Stimulated activated CD4-positive, alpha-beta T cell treated with anti-CD3 and anti-CD28 coated beads, Interleukin-12 subunit alpha, Interleukin-12 subunit beta, amount 100 ng/mL, for 4 hours (primary cell): ENCODE measurements at regions not wholly inside any gene's neighbourhood (a gene's known extent, or its start where the extent isn't known, plus 50 kb on each side); places are given as distances from the start of the nearest gene placed in this dataset.

Experiments
- DNase-seq: peaks from one replicate; pipeline ENCODE4 v3.0.0-alpha.2; 2020

GRCh38 chr16:79437764-79438751 is 162.5 kb downstream of the MAF start:
- no peak for DNase-seq

DNA sequence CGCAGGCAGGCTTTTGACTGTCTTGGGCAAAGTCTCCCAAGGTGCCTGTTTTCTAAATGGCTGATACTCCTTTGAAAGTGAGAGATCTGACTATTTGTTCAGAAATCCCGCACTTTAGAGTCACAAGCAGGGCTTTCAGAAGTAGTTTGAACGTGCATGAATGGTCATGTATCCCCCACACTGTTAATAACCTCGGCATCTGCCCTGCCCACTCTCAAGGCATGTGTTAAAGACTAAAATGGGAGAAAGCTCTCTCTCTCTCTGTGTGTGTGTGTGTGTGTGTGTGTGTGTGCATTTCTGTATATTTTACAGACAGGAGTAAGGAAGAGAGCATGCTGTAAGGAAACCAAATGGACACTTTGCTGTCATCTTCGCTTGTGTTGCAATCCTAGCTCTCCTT is 163.7 kb downstream of the MAF start:
- DNase-seq, result no peak

GRCh38 chr16:79434771-79435170 is 165.8 kb downstream of the MAF start:
- DNase-seq, result no peak

GRCh38 chr16:79434092-79434491 is 166.4 kb downstream of the MAF start:
- no peak for DNase-seq

DNA sequence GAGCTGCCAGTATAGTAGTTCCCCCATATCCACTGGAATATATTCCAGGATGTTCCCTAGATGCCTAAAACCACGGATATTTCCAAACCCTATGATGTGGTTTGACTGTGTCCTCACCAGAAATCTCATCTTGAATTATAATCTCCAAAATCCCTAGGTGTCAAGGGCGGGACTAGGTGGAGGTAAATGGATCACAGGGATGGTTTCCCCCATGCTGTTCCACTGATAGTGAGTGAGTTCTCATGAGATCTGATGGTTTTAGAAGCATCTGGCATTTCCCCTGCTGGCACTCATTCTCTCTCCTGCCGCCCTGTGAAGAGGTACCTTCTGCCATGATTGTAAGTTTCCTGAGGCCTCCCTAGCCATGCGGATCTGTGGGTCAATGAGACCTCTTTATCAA is 168.6 kb downstream of the MAF start:
- DNase-seq, result no peak

DNA sequence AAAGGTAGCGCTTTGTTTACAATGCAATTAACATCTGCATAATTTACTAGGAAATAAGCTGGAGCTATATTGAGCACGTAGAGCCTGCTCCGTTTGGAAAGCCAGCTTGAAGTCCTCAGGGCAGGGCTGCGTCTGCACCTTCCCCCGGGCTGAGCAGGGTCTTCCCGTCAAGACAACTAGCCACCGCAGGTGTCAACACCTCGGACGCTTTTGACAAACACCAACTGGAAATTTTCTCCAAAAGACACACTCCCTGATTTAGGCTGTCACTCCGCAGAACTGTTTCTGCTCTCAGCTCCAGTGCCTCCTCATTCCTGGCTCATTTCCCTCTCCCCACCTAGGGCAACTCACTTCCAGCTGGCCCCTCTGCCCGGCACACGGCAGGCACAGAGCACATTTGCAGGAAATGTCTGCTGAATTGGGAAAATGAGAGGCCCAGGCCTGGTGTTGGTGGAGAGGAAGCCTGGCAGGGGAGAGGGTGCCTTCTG is 170.3 kb downstream of the MAF start:
- no peak for DNase-seq

- DNase-seq, result no peak
These were observed 171.0 kb downstream of the MAF start for GRCh38 chr16:79429381-79430190.

- no peak for DNase-seq
These were observed 173.9 kb downstream of the MAF start for GRCh38 chr16:79426663-79427062.

GRCh38 chr16:79422064-79422463 is 178.5 kb downstream of the MAF start:
- DNase-seq, result no peak

GRCh38 chr16:79421126-79421525 is 179.4 kb downstream of the MAF start:
- no peak for DNase-seq

DNA sequence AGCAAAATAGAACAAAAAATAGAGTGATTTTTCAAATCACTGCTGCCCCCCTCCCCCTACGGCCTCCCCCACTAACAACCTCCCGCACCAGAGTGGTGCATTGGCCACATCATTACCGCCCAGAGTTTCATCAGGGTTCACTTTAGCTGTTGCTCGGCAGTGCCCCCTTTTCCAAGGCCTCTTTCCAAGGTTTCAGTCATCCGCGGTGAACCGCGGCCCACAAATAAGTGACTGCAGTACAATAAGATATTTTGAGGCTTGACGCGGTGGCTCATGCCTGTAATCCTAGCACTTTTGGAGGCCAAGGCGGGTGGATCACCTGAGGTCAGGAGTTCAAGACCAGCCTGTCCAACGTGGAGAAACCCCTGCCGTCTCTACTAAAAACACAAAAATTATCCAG is 180.0 kb downstream of the MAF start:
- DNase-seq, result no peak

DNA sequence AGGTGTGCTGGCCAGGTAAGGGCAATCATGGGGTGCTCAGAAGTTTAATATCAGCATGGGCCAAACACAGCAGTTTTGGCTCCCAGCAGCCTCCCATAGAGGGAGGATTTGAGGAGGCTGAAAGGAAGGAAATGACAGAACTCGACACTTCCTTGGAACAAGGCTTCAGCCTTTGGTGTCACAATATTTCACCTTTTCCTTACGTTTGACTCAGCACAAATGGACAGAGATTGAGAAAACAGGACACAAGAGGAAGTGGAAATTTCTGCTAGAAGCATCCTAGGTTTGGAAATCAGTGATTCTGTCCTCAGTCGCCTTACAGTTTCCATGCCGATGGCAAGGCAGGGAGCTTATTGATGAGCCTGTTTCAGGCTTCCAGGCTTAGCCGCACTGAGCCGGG is 181.4 kb downstream of the MAF start:
- no peak for DNase-seq

- no peak for DNase-seq
These were observed 182.9 kb downstream of the MAF start for GRCh38 chr16:79417601-79418008.

DNA sequence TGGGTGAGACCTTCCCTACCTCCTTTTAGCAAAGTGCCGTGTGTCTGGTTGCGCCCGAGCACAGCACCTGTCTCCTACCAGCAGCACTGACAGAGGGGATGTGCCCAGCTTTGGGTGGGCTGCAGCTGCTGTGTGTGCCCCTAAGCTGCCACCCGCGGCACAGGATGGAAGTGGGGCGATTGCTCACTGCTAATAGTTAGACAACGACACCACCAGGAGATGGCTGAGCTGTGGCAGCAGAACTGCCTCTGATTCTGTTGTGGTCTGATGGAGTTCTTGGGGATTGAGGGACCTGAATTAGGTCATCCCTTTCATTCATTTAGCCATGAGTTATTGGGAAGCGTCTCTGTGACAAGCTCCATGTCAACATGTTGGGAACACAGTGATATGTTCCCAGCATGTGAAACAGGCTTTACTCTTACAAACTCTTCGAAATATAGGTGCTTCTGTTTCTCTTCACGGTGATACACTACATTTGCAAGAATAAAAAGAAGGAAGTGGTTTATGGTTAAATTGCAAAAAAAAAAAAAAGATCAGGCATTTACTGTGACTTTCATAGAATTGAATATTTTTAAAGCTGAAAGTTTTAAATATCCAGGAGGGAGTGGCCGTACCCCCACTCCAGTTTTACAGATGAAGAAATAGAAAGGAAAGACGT is 184.4 kb downstream of the MAF start:
- DNase-seq, result no peak

- no peak for DNase-seq
These were observed 187.7 kb downstream of the MAF start for GRCh38 chr16:79412783-79413225.

DNA sequence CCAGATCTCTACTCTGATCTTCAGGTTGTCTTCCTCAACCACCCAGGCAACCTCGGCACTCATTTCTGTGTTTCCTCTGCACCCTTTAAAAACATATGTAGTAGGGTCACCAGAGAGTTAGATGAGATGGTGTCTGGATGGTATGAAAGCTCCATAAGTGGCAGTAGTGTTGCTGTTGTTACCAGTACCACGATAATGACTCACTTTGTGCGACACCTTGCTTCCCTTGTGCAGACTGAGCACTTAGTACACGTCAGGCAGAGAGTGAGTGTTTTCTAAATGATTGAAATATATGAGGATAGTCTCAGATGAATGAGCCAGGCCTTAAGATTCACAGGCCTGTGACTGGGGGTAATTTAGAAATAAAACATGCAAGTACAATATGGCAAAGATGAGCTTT is 188.7 kb downstream of the MAF start:
- DNase-seq, result no peak

DNA sequence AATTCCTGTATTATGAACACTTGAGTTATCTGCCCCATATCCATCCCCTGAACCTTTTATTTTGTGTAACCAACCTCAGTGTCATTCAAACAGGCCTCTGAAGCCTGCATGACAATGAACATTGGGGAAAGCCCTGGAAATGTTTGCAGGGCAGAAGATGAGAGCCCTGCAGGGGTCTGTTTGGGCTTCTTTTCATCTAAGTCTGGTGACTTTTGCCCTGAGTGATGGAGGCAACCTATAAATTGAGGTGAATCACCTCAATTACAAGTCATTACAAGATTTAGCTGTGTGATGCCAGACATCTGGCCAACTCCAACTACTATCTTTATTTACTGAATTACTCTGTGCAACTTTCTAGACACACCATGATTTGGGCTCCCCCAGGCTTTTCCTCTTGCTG is 189.2 kb downstream of the MAF start:
- DNase-seq, result no peak

DNA sequence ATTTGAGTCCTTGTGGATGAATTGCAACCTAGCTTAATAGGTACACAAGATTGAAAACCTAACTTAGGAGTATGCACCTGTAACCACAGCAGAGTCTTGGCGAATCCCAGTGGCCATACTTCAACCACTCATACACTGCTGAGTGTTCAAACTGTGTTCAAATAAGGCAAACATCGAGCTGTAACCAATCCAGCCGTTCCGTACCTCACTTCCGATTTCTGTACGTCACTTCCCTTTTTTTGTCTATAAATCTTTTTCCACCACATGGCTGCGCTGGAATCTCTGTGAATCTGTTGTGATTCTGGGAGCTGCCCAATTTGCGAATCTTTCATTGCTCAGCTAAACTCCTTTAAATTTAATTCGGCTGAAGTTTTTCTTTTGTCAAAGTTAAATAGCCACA is 190.6 kb downstream of the MAF start:
- DNase-seq, result no peak

DNA sequence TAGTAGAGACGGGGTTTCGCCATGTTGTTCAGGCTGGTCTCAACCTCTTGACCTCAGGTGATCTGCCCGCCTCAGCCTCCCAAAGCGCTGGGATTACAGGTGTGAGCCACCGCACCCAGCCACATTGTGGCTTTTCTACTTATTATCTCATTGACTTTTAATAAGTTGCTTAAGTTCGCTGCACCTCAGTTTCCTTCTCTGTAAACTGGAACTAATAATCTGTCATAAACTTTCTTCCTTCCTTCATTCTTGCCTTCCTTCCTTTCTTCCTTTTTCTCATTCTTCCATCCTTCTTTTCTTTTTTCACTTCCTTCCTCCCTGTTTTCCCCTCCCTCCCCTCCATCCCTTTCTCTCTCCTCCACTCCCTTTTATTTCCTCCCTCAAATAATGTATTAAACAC is 192.2 kb downstream of the MAF start:
- DNase-seq, result no peak

DNA sequence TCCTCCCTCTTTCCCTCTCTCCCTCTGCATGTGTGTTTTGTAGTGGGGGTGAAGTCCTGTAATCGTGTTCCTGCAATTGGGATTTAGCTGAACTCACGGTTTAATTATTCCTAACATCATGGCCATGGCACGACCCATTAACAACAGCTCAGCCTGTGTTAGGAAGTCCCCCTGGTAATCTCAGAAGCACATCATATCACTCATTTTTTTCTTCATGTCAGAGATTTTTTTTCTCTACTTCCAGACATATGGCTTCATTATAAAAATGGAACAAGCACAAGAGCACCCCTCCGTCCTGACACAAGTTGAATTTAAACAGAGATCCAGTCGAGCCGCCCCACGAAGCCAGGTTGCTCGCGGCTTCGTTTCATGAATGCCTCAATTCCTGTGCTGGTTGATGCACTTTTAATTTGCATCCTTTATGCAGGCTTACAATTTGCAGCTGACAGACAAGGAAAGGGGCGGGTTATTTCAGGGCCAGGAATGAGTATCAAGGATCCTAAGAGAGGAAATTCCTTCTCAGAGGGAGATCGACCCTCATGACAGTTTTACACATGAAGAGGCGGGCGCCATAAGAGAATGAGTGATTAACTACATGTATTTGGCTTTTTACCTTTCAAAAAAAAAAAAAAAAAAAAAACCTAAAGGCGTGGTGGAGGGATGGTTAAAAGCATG is 192.9 kb downstream of the MAF start:
- DNase-seq, result no peak

DNA sequence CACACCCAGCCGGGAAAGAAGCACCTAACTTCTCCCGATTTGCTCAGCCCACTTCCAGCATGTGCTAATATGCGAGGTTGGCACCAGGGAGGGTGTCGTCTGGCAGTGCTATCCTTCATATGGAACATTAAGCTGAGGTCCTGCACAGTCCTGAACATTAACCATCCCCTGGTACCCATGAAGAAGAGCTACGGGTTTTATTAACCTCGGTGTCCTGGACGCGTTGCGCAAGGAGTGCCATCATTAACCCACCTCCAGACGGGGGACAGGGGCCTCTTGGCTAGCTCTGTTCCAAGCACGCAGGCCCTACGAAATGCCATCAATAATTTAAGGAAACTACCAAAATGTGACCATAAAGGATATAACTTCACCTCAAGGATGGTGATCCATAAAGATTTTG is 193.5 kb downstream of the MAF start:
- DNase-seq, result no peak

GRCh38 chr16:79404571-79404970 is 196.0 kb downstream of the MAF start:
- no peak for DNase-seq

DNA sequence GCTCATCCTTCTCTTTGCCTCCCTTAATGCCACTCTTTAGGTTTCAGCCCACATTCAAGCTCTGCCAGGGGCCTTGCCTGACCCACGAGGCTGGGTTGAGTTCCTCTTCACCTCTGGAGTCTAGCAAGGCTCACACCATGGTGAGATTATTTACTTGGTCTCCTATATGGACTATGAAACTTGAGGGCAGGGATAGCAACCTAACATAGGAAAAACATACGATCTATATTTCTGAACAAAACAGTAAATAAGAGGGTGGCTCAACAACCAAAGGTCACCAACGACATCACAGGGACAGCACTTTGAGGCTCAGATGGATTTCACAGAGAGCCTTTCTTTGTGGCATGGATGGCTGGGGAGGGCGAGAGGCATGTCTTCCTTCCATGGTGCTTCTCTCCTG is 197.0 kb downstream of the MAF start:
- no peak for DNase-seq
